ENCODE measurements at regions not wholly inside any gene's neighbourhood (a gene's known extent, or its start where the extent isn't known, plus 50 kb on each side); places are given as distances from the start of the nearest gene placed in this dataset.
"Not testable (repeated sequence)": the region's sequence is repeated elsewhere in the genome, so short reads cannot be mapped to it uniquely, and the experiment has no call there.

GRCh38 chr12:43193096-43193495 lies 358.9 kb downstream of the ADAMTS20 start:
- intact Hi-C loops (cut with DNase I); DNase-seq: not testable (repeated sequence)

GRCh38 chr12:43192442-43192841 lies 359.6 kb downstream of the ADAMTS20 start:
- DNase-seq; intact Hi-C loops (cut with DNase I): not testable (repeated sequence)

- intact Hi-C loops (cut with DNase I), result no loop called here
- no peak for DNase-seq
These were observed 371.8 kb downstream of the ADAMTS20 start for GRCh38 chr12:43180242-43180641.

GRCh38 chr12:43179486-43179885 lies 372.5 kb downstream of the ADAMTS20 start:
- intact Hi-C loops (cut with DNase I), result no loop called here
- no peak for DNase-seq

GRCh38 chr12:43177276-43177675 lies 374.7 kb downstream of the ADAMTS20 start:
- intact Hi-C loops (cut with DNase I), result no loop called here
- no peak for DNase-seq

- intact Hi-C loops (cut with DNase I), result no loop called here
- DNase-seq, result no peak
These were observed 382.8 kb downstream of the ADAMTS20 start for GRCh38 chr12:43169115-43169681.

- no peak for DNase-seq
- intact Hi-C loops (cut with DNase I), result no loop called here
These were observed 384.3 kb downstream of the ADAMTS20 start for GRCh38 chr12:43167691-43168090.

GRCh38 chr12:43165351-43165750 lies 386.7 kb downstream of the ADAMTS20 start:
- DNase-seq, result no peak

GRCh38 chr12:43162138-43162537 lies 389.9 kb downstream of the ADAMTS20 start:
- intact Hi-C loops (cut with DNase I), result no loop called here
- no peak for DNase-seq

More at GRCh38 chr12:43165351-43165750, 386.7 kb downstream of the ADAMTS20 start:
- intact Hi-C loops (cut with DNase I), result no loop called here

- no peak for DNase-seq
- intact Hi-C loops (cut with DNase I), result no loop called here
These were observed 392.5 kb downstream of the ADAMTS20 start for GRCh38 chr12:43159506-43159905.

GRCh38 chr12:43158126-43158525 lies 393.9 kb downstream of the ADAMTS20 start:
- intact Hi-C loops (cut with DNase I), result no loop called here
- DNase-seq, result no peak

GRCh38 chr12:43155376-43155775 lies 396.6 kb downstream of the ADAMTS20 start:
- DNase-seq, result no peak
- intact Hi-C loops (cut with DNase I), result no loop called here

- intact Hi-C loops (cut with DNase I), result no loop called here
- no peak for DNase-seq
These were observed 397.4 kb downstream of the ADAMTS20 start for GRCh38 chr12:43154498-43155045.

- DNase-seq, result no peak
- intact Hi-C loops (cut with DNase I), result no loop called here
These were observed 400.5 kb downstream of the ADAMTS20 start for GRCh38 chr12:43151441-43151981.

GRCh38 chr12:43148691-43149090 lies 403.3 kb downstream of the ADAMTS20 start:
- no peak for DNase-seq
- intact Hi-C loops (cut with DNase I), result no loop called here

GRCh38 chr12:43147878-43148277 lies 404.1 kb downstream of the ADAMTS20 start:
- intact Hi-C loops (cut with DNase I), result no loop called here
- no peak for DNase-seq

GRCh38 chr12:43145481-43145880 lies 406.5 kb downstream of the ADAMTS20 start:
- intact Hi-C loops (cut with DNase I), result no loop called here
- no peak for DNase-seq

- intact Hi-C loops (cut with DNase I), result no loop called here
- DNase-seq, result no peak
These were observed 408.7 kb downstream of the ADAMTS20 start for GRCh38 chr12:43143278-43143677.

- no peak for DNase-seq
- intact Hi-C loops (cut with DNase I), result no loop called here
These were observed 419.7 kb downstream of the ADAMTS20 start for GRCh38 chr12:43132291-43132690.

GRCh38 chr12:43131301-43131700 lies 420.7 kb downstream of the ADAMTS20 start:
- no peak for DNase-seq
- intact Hi-C loops (cut with DNase I), result no loop called here

GRCh38 chr12:43127886-43128549 lies 424.0 kb downstream of the ADAMTS20 start:
- no peak for DNase-seq
- intact Hi-C loops (cut with DNase I), result no loop called here

All from posterior cingulate gyrus (tissue), 11 donors.